Activated naive CD4-positive, alpha-beta T cell treated with anti-CD3 and anti-CD28 coated beads, Interleukin-2, amount 50 U/mL, for 24 hours (primary cell): ENCODE measurements at regions not wholly inside any gene's neighbourhood (a gene's known extent, or its start where the extent isn't known, plus 50 kb on each side); places are given as distances from the start of the nearest gene placed in this dataset.

Source experiments
- H3K27ac Mint-ChIP-seq: one replicate; pipeline ENCODE4 v1.8.0; 2021; ENCODE audit warnings: mild to moderate bottlenecking, mixed read lengths
- H3K27me3 Mint-ChIP-seq: one replicate; pipeline ENCODE4 v1.8.0; 2021; ENCODE audit warnings: mixed read lengths
- H3K36me3 Mint-ChIP-seq: one replicate; pipeline ENCODE4 v1.8.0; 2021; ENCODE audit warnings: mixed read lengths
- H3K4me1 Mint-ChIP-seq: one replicate; pipeline ENCODE4 v1.8.0; 2021; ENCODE audit warnings: mixed read lengths
- H3K4me3 Mint-ChIP-seq: one replicate; pipeline ENCODE4 v1.8.0; 2021; ENCODE audit warnings: mild to moderate bottlenecking, mixed read lengths
- H3K9me3 Mint-ChIP-seq: one replicate; pipeline ENCODE4 v1.8.0; 2021; ENCODE audit warnings: mixed read lengths

DNA sequence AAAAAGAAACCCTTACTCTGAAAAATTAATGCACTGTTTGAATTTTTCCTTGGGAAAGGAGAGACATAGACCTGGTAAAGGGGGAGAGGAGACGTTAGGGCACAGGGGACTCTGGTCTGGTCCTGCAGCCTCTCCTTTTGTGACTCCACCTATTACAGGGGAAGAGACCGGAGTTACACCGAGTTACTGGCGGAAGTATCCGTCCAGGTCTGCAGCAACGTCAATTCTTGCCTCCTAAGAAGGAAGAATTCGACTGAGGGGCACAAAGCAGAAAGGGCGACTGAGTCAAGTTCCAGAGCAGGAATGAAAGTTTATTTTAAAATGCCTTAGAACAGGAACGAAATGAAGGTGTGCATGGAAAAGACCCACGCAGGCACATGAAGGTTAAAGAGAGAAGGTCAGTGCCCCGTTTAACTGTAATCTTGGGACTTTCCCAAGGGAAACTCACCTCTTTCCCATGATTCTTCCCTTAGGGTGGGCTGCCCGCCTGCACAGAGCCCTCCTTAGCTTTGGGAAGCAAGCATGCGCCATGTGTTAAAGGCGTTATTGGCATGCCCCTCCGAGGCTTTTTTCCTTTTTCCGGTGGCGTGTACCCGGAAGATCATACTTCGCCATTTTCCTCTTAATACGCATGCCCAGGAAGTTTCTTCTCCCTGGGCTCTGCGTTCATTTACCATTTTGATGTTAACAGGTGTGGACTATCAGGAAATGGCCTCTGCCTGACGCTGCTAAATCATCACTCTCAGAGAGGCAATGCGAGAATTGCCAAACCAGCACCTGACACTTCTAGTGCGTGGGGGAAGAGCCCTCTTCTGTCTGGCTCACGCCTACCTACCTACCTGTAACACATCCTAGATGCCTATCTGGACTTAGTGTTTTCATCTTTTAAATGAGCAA, 409.6 kb upstream of the PAPPA start:
- no peak overlapping the region for H3K4me3 Mint-ChIP-seq
- H3K27ac Mint-ChIP-seq, result no peak overlapping the region
- H3K9me3 Mint-ChIP-seq, result no peaks in the 10 kb centered on the region
- no peaks in the 10 kb centered on the region for H3K4me1 Mint-ChIP-seq
- no peaks in the 10 kb centered on the region for H3K36me3 Mint-ChIP-seq
- H3K27me3 Mint-ChIP-seq, result peaks cover 2% of the 10 kb centered on the region

DNA sequence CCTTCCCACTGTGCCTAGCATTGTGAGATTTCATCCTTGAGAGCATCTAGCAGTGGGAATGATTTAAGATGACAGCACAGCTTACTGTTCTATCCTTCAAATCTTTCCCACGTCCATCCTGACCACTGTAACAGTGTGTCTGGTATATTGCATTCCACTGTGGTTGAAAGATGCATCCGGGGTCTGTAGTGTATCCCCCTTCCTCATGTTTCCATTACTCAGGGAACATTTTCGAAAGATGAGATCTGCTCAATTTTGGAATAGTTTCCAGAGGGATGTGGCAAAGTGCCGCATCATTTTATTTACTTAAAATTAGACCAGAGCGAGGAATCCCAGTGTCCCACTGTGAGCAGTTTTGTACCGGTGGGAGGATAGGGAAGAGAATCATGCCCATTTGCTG, 407.1 kb upstream of the PAPPA start:
- no peaks in the 10 kb centered on the region for H3K36me3 Mint-ChIP-seq
- H3K9me3 Mint-ChIP-seq, result no peaks in the 10 kb centered on the region
- H3K4me3 Mint-ChIP-seq, result no peak overlapping the region
- H3K27ac Mint-ChIP-seq, result no peak overlapping the region
- H3K4me1 Mint-ChIP-seq, result no peaks in the 10 kb centered on the region
- H3K27me3 Mint-ChIP-seq, result no peaks in the 10 kb centered on the region

DNA sequence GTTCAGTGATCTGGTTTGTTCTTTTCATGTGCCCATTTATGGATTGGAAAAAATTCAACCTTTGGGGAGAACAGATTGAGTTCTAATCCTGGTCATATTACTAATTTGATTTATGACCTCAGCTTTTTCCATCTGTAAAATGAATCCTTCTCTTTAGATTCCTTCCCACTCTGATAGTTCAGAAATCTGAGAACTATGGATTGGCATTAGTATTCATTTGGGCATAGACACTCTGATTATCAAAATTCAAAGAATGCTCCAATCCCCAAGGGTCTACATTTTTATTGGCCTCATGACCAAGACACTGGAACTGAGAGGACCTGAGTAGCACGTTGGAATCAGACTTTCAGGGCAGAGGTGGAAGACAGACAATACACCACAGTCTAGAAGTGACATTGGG, 405.9 kb upstream of the PAPPA start:
- Mint-ChIP-seq H3K36me3 (no peaks in the 10 kb centered on the region), H3K4me3 (no peak overlapping the region), H3K9me3 (no peaks in the 10 kb centered on the region), H3K27me3 (no peaks in the 10 kb centered on the region), H3K27ac (no peak overlapping the region), H3K4me1 (no peaks in the 10 kb centered on the region)

DNA sequence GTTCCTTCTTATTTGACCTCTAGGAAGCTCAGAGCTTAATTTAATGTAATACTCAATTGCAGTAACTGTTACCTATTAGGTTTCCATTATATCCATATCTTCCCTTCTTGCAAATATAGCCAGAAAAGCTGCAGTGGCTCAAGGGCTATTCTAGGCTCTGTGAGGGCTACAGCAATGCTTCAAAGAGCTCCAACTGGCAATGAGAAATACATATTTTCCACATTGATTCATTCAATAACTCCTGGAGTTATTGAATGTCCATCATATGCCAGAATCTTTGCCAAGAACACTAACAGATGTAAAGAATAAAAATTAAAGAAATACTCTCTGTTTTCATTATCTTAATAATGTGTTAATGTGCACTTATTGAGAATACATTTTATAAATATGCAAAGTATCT, 396.9 kb upstream of the PAPPA start:
- H3K4me3 Mint-ChIP-seq, result no peak overlapping the region
- no peaks in the 10 kb centered on the region for H3K9me3 Mint-ChIP-seq
- no peaks in the 10 kb centered on the region for H3K4me1 Mint-ChIP-seq
- no peak overlapping the region for H3K27ac Mint-ChIP-seq
- H3K27me3 Mint-ChIP-seq, result no peaks in the 10 kb centered on the region
- H3K36me3 Mint-ChIP-seq, result no peaks in the 10 kb centered on the region

DNA sequence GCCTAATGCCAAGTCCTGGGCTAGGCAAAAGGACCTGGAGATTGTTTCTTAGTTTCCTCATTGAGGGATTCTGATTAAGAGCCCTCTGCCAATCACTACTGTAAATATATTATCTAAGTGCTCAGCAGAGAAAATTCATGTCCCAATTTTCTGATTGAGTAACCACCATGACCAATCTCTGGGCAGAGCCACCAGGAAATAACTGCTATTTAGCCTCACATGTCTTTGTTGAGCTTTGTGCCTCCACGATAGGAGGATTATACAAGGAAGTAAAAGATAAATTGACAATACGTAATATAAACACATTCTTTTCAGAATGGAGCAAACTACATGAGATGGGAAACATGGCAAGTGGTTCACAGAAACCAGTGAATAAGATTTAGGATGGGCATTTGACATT, 396.1 kb upstream of the PAPPA start:
- H3K9me3 Mint-ChIP-seq, result no peaks in the 10 kb centered on the region
- H3K27me3 Mint-ChIP-seq, result no peaks in the 10 kb centered on the region
- H3K36me3 Mint-ChIP-seq, result no peaks in the 10 kb centered on the region
- no peak overlapping the region for H3K4me3 Mint-ChIP-seq
- no peaks in the 10 kb centered on the region for H3K4me1 Mint-ChIP-seq
- no peak overlapping the region for H3K27ac Mint-ChIP-seq

DNA sequence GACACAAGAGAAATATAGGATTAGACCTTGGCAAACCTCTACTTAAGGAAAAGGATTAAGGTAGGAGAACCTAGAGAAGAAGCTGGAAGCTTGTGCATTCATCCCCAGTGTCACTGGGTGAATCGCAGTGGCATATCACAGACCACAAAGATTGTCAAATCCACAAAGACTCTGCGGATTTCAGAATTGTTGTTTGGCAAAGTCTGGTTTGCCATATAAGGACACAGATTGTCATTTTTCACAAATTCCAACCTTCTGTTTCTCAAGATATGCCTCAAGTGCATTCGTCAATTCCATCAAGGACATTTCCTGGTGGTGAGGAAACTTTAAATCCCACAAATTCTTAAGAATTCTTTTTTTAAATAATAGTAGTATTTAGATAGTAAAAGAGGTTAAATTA, 395.1 kb upstream of the PAPPA start:
- Mint-ChIP-seq H3K9me3 (no peaks in the 10 kb centered on the region), H3K27ac (no peak overlapping the region), H3K4me3 (no peak overlapping the region), H3K4me1 (no peaks in the 10 kb centered on the region), H3K27me3 (peaks cover under 1% of the 10 kb centered on the region), H3K36me3 (no peaks in the 10 kb centered on the region)

DNA sequence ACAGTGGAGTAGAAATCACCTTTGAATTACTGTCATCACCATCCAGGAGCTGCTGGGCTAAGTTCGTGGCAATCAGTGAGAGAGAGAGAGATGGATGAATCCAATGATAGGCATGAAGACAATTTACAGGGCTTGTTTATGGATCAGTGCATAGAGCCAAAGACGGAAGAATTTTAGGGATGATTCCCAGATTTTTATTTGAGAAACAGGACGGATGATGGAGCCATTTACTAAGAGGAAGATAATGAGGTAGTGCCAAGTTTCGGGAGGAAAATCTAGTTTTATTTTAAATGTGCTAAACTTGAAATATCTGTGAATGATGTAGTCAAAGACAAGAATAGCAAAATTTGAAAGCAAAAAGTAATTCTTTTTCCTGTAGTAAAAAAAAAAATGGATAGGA, 394.2 kb upstream of the PAPPA start:
- no peak overlapping the region for H3K4me3 Mint-ChIP-seq
- peaks cover 2% of the 10 kb centered on the region for H3K27me3 Mint-ChIP-seq
- no peaks in the 10 kb centered on the region for H3K9me3 Mint-ChIP-seq
- no peaks in the 10 kb centered on the region for H3K36me3 Mint-ChIP-seq
- H3K4me1 Mint-ChIP-seq, result no peaks in the 10 kb centered on the region
- H3K27ac Mint-ChIP-seq, result no peak overlapping the region

DNA sequence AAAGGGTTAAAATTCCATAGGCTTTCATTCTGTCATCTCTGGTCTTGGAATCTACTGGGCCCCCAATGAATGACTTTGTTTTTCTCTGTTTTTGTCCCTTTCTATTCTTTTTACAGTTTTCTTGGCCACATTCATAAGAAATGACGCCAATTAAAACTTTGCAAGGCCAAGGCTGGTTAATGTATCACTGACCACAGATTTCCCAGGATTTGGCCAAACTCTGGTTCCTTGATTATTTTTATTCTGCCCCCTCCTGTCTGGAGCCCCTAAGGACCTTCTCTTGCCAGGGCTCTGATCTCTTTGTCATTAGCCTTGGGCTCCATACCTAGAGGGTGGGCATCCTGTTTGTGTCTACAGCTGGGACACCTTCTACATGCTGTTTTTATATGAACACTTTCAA, 388.9 kb upstream of the PAPPA start:
- H3K27me3 Mint-ChIP-seq, result peaks cover 2% of the 10 kb centered on the region
- H3K9me3 Mint-ChIP-seq, result no peaks in the 10 kb centered on the region
- no peaks in the 10 kb centered on the region for H3K4me1 Mint-ChIP-seq
- no peak overlapping the region for H3K27ac Mint-ChIP-seq
- no peak overlapping the region for H3K4me3 Mint-ChIP-seq
- H3K36me3 Mint-ChIP-seq, result no peaks in the 10 kb centered on the region

DNA sequence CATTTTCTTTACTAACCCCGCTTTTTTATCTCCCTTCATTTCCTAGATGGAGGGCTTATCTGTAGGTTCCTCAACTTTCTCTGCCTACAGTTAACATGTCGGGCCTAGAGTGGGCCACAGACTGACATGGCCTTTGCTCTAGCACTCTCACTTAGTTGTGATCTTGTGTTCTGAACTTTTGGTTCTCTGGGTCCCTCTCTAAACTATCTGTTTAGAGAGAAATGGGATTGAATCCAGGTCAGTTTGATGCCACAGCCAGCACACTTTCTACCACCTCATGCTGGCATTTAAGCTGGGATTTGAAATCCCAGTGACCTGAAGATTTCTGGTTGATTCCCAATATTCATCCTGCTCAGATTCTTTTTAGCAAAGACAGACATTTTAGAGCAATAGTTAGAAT, 388.5 kb upstream of the PAPPA start:
- H3K9me3 Mint-ChIP-seq, result no peaks in the 10 kb centered on the region
- H3K36me3 Mint-ChIP-seq, result no peaks in the 10 kb centered on the region
- H3K27me3 Mint-ChIP-seq, result peaks cover 2% of the 10 kb centered on the region
- H3K4me3 Mint-ChIP-seq, result no peak overlapping the region
- no peak overlapping the region for H3K27ac Mint-ChIP-seq
- H3K4me1 Mint-ChIP-seq, result no peaks in the 10 kb centered on the region

DNA sequence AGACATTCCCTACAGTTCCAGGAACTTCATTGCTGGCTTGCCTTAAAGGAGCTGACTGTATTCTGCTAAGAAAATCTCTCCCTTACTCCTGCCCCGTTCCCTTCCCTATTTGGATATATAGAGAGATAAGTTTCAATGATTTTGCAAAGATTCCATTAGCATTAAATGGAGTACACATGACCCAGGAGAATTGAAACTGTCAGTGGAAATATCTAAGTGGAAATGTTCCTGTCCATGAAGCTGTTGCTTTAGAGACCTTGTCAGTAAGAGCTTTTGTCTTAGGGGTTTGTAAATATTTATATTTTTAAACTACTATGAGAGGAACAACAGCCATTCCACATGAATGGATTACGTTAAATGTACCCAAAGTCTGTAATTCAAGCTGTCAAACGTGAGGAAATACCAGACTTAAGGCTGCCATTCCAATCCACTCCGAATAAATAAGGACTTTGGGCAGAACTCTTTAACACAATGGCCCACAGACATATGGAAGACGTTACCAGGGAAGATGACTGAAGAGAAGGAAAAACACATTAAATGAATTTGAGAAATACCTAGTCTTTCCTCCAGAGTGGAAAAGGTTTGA, 387.1 kb upstream of the PAPPA start:
- Mint-ChIP-seq H3K36me3 (no peaks in the 10 kb centered on the region), H3K27ac (no peak overlapping the region), H3K9me3 (no peaks in the 10 kb centered on the region)

DNA sequence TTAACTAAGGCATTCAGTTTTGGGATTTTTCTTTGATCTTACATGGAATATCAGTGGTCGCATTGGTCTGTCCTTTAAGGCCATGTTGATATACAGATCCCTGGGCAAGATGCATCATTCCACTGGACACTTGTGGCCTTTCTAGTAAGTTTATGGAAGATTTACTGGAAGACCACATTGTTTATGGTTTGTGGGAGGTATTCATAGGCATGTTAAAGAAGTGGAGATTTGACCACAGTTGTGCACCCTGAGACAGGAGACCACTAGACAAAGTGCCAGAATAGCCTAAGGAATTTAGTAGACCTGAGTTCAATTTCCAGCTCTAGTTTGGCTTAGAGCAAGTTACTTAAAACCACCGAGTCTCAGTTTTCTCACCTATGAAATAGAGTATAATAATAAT, 383.1 kb upstream of the PAPPA start:
- Mint-ChIP-seq H3K9me3 (no peaks in the 10 kb centered on the region), H3K27ac (no peak overlapping the region), H3K36me3 (no peaks in the 10 kb centered on the region), H3K27me3 (no peaks in the 10 kb centered on the region), H3K4me3 (no peak overlapping the region), H3K4me1 (no peaks in the 10 kb centered on the region)

More for the DNA sequence above, 387.1 kb upstream of the PAPPA start:
- no peaks in the 10 kb centered on the region for H3K4me1 Mint-ChIP-seq
- no peak overlapping the region for H3K4me3 Mint-ChIP-seq
- peaks cover 2% of the 10 kb centered on the region for H3K27me3 Mint-ChIP-seq

DNA sequence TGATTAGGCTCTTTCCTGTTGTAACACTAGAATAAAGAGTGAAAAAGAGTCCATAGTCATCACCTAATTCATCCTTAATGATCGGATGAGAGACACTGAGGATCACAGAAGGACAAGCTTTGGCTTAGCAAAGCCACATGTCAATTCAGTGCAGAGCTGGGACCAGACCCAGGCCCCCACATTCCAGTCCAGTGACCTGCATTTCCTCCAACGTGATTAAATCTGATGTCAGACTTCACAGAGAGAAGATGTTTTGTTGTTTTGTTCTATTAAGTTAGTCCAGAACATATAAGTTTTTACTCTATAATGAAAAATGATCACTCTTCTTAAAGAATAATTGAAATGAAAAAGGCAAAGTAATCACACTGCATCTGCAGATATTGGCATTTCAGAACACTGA, 377.9 kb upstream of the PAPPA start:
- Mint-ChIP-seq H3K27me3 (no peaks in the 10 kb centered on the region), H3K36me3 (no peaks in the 10 kb centered on the region), H3K27ac (no peak overlapping the region), H3K9me3 (peaks cover 8% of the 10 kb centered on the region), H3K4me1 (no peaks in the 10 kb centered on the region), H3K4me3 (no peak overlapping the region)

DNA sequence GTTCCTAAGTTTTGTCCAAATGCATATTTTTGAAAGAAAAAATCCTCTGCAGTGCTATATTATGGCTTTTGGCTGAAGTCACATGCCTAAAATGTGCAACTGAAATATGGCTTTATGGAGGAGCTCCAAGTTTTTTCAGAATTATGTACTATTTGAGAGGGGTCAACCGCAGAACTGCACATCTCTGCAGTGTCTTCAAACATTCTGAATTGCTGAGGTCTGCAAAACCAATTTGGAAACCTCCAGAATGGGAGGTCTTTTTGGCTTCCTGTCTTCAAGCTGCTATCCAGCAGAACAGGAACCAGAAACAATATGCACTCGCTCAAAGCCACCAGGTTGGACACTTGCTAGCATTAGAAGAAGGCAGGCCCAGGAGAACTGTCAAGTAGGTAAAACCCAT, 376.0 kb upstream of the PAPPA start:
- no peak overlapping the region for H3K27ac Mint-ChIP-seq
- H3K4me1 Mint-ChIP-seq, result no peaks in the 10 kb centered on the region
- no peaks in the 10 kb centered on the region for H3K27me3 Mint-ChIP-seq
- peaks cover 8% of the 10 kb centered on the region for H3K9me3 Mint-ChIP-seq
- no peaks in the 10 kb centered on the region for H3K36me3 Mint-ChIP-seq
- no peak overlapping the region for H3K4me3 Mint-ChIP-seq

DNA sequence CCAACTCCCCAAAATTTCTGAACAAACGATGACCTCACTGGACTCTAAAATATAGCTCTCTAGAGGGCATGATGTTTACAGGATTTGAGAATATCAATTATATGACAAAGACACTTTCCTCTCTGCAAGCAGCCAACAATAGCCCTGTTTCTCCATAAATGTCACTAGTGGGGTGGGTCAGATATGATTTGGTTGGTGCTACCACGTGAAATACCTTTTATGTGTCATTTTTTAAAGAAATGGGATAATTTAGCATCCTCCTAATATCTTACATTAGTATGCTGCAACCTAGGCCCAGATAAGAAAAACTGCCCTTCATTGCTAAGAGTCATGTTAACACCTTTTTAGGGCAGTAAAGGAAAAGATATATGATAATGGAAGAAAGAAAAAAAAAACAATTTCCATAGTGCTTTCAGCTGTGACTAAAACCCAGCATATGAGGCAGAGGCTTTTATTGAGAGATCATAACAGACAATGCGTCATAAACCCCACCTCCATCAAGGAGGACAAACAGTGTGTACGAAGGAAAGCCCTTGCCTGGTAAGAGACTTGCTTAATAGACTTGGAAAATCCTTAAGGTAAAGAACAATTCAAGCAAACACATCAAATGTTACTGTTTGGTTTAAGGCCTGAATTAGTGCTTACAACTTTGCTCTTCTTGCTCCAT, 372.4 kb upstream of the PAPPA start:
- H3K36me3 Mint-ChIP-seq, result no peaks in the 10 kb centered on the region
- peaks cover 15% of the 10 kb centered on the region for H3K9me3 Mint-ChIP-seq
- no peak overlapping the region for H3K4me3 Mint-ChIP-seq
- no peak overlapping the region for H3K27ac Mint-ChIP-seq
- H3K4me1 Mint-ChIP-seq, result no peaks in the 10 kb centered on the region
- no peaks in the 10 kb centered on the region for H3K27me3 Mint-ChIP-seq

DNA sequence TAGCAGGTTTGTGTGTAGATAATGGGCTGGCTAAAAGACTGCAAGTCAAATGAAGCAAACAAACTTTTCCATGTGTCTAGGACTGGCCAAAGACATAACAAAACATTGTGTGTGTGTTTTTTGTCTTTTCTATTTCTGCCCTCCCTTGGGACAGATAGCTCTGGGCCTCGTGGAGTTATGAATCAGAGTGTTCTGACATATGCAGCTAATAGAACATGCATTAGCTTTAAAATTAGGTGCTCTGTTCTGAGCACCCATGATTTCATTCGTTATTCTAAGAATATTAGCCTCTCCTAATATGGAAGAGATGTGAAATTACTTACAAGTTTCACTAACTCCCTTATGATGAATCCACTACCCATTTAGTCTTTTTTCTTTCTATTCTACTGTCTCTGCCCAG, 367.3 kb upstream of the PAPPA start:
- no peaks in the 10 kb centered on the region for H3K36me3 Mint-ChIP-seq
- peaks cover 6% of the 10 kb centered on the region for H3K9me3 Mint-ChIP-seq
- H3K27me3 Mint-ChIP-seq, result no peaks in the 10 kb centered on the region
- no peak overlapping the region for H3K27ac Mint-ChIP-seq
- no peak overlapping the region for H3K4me3 Mint-ChIP-seq
- no peaks in the 10 kb centered on the region for H3K4me1 Mint-ChIP-seq

DNA sequence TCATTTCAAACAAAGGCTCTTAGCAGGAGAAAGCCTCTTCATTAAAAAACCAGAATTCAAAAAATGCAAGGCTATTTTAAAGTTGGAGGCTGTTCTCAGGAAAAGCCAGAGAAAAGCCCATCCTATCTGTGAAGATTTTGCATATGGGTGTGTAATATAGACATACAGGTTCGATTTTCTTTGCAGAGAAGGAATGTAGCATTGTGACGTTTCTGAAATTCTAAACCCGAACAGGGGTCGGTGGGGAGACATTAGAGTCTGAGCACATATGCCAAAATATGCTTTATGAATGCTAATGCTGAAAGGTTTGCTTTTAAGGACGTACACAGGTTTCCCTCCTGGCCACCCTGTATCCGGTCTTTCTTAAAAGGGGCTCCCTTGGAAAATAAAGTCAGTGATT, 363.1 kb upstream of the PAPPA start:
- H3K27me3 Mint-ChIP-seq, result no peaks in the 10 kb centered on the region
- H3K9me3 Mint-ChIP-seq, result peaks cover 8% of the 10 kb centered on the region
- no peak overlapping the region for H3K4me3 Mint-ChIP-seq
- no peaks in the 10 kb centered on the region for H3K36me3 Mint-ChIP-seq
- no peaks in the 10 kb centered on the region for H3K4me1 Mint-ChIP-seq
- H3K27ac Mint-ChIP-seq, result no peak overlapping the region
